ENCODE measurements at regions not wholly inside any gene's neighbourhood (a gene's known extent, or its start where the extent isn't known, plus 50 kb on each side); places are given as distances from the start of the nearest gene placed in this dataset.

DNA sequence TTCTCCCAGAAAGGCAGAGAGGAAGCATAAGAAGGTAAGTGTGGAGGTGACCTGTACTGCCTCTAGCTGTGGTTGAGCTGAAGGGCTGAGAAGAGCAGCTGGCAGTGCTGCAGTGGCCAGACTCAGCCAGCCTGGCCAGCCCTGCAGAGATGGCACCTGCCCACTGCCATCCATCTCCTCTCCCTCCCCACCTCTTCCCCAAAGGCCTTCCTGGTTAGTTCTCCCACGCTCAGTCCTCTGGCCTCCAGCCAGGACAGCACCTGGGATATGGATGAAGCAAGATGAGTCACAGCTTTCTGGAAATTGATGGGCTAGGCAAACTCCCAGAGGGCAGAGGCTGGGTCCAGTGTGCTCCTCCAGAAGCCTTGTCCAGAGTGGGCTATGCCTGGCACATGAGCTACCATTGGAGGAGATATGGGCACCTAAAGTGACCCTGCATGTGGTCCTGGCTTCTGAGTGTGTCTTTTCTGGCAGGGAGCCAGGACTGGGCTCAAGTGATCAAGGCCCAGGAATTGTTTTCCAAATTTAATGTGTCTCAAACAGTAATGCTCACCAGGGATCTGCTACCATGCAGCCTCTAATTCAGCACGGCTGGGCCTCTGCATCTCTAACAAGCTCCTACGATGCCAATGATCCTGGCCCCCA is 81.0 kb upstream of the CACUL1 start:
- in situ Hi-C loops (cut with HindIII; ENCODE audit: low sequenced_read_pairs) = no loop called here

GRCh38 chr10:118838364-118838763 is 83.6 kb upstream of the CACUL1 start:
- in situ Hi-C loops (cut with HindIII; ENCODE audit: low sequenced_read_pairs) = no loop called here

GRCh38 chr10:118839348-118839747 is 84.6 kb upstream of the CACUL1 start:
- in situ Hi-C loops (cut with HindIII; ENCODE audit: low sequenced_read_pairs) = no loop called here

DNA sequence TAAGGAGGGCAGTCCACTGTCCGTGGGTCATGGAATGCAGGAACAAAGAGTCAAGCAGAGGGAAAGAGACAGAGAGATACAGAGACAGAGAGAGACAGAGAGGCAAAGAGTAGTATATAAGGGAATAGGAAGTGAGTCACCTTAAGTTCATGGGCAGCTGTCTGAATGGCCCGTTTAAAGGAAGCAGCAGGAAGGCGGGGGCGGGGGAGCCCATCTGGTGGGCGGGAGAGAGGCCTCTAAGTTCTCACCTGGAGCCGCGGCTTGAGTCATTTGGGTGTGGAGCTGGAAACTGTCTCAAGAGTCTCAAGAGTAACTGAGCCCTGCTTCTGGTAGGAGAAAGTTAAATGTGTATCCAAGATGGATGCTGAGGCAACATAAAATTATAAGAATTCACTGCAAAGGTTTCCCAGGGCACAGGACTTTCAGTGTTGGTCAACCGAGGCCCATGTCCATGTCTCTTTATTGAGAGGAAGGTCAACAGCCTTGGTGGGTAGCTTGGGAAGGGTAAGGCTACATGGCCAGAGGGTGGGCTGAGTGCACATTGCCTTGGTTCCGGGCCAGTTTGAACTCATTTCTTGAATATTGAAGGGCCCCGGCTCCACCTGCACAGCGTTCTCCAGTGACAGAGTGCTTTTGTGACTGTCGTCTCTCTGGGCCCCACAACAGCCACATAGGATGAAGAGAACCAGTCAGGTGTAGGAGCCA is 85.5 kb upstream of the CACUL1 start:
- in situ Hi-C loops (cut with HindIII; ENCODE audit: low sequenced_read_pairs) = no loop called here

- in situ Hi-C loops (cut with HindIII; ENCODE audit: low sequenced_read_pairs) = no loop called here
These were observed 86.2 kb upstream of the CACUL1 start for GRCh38 chr10:118840776-118841468.

- in situ Hi-C loops (cut with HindIII; ENCODE audit: low sequenced_read_pairs) = no loop called here
These were observed 87.3 kb upstream of the CACUL1 start for GRCh38 chr10:118841881-118842605.

- in situ Hi-C loops (cut with HindIII; ENCODE audit: low sequenced_read_pairs) = no loop called here
These were observed 88.3 kb upstream of the CACUL1 start for GRCh38 chr10:118842843-118843624.

DNA sequence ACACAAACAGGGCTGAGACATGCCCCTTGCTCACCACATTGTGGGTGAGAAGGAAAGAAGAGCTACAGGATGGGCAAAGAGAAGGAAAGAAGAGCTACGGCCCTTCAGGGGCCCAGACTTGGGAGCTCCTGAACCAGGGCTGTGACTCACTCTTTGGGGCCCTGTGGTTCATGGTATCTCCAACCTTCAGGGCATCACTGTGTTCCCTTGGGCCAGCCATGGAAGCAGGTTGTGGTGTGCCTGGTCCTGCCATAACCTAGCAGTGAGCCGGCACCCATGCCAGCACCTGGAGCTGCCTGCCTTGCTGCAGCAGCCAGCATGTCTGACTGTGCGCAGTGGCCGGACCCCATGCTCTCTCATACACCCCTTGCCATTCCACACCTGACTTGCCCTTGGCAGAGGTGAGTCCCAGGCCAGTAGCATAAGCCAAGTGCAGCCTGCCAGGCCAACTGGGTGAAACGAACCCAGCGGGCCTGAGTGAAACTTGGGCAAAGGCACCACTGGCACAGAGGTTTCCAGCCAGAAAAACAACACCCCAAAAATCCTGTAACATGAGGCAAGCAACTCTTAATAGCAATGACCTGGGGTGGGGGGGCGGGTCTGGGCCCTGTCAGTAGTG is 89.0 kb upstream of the CACUL1 start:
- in situ Hi-C loops (cut with HindIII; ENCODE audit: low sequenced_read_pairs) = no loop called here

- in situ Hi-C loops (cut with HindIII; ENCODE audit: low sequenced_read_pairs) = no loop called here
These were observed 90.2 kb upstream of the CACUL1 start for GRCh38 chr10:118844731-118845521.

DNA sequence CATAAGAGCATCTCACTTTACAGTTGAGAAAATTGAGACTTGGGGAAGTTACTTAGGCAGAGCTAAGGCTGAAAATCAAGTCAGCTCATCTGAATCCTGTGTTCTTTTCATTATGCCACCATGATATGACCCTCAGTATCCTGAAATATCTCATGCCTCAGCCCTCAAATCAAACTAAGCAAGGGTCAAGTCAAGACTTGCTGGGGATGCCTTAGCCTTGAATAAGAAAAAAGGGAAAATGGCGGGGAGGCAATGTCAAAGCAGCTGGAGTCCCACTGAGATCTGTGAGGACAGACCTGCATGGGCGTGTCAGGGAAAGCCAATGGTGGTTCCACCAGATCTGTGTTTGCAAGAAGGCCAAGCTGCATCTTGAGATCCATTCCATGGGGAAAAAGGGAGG is 91.0 kb upstream of the CACUL1 start:
- in situ Hi-C loops (cut with HindIII; ENCODE audit: low sequenced_read_pairs) = no loop called here

DNA sequence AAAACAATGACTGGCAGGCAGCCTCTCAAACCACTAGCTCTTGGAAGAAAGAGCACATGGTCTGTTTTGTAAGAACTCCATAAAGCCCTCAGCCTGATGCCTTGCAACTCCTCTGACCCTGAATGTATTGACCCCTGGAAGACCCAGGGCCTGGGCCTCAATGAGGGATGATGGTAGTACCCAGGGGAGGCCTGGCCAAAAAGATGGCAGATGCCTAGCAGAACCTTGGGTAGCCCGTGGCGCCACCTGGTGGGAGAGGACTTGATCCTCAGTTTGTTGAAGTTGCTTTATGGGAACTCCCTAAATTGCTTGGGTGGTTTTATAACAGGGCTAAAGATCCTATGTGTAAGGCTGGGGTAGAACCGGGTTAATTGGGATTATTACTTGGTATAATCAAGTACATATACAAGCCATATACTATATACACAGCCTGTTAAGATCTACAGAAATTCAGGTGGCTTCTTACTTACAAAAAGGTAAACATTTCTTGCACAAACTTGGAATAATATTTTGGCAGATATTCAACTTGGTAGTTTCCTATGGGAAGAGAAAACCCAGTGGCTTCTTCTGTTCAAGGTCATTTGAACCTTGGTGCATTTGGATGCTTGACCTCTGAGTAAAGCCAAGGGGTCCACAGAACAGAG is 95.8 kb upstream of the CACUL1 start:
- in situ Hi-C loops (cut with HindIII; ENCODE audit: low sequenced_read_pairs) = loop anchor here (5.0 kb wide), 1 partner anchor 52 kb away; no protein-coding TSS in a partner anchor

- in situ Hi-C loops (cut with HindIII; ENCODE audit: low sequenced_read_pairs) = loop anchor here (5.0 kb wide), 1 partner anchor 51 kb away; no protein-coding TSS in a partner anchor
These were observed 96.6 kb upstream of the CACUL1 start for GRCh38 chr10:118851062-118852035.

- in situ Hi-C loops (cut with HindIII; ENCODE audit: low sequenced_read_pairs) = loop anchor here (5.0 kb wide), 1 partner anchor 48 kb away; no protein-coding TSS in a partner anchor
These were observed 99.1 kb upstream of the CACUL1 start for GRCh38 chr10:118853916-118854315.

- in situ Hi-C loops (cut with HindIII; ENCODE audit: low sequenced_read_pairs) = no loop called here
These were observed 101.3 kb upstream of the CACUL1 start for GRCh38 chr10:118856106-118856505.

DNA sequence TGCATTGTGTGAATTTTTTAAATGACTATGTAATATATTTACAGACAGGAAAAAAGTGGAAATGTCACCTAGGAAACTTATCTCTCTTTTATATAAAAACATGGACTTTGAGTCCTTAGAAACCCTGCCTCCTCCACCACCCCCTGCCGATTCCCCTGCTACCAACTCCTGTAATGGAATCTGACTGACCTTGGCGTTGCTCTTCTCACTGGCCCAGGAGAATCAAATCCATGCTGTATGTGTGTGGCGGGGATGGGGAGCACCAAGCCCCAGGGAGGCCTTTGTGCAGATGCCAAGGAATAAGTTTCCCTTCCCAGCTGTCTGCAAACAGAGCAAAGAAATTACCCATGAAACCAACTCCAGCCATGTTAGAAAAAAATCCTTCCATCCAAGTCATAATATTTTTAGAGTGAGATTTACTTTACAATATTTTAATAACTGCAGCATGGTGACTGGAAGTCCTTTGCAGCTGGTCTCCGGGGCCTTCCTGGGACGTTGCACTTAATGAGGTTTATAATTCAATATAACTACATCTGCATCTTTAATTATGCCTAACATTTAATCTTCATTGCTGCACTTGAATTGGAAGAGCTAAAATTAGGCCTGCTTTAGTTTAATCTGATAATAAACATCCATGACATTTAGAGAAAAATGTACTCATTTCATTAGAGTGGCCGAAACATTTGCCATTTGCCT is 111.4 kb upstream of the CACUL1 start:
- in situ Hi-C loops (cut with HindIII; ENCODE audit: low sequenced_read_pairs) = no loop called here

DNA sequence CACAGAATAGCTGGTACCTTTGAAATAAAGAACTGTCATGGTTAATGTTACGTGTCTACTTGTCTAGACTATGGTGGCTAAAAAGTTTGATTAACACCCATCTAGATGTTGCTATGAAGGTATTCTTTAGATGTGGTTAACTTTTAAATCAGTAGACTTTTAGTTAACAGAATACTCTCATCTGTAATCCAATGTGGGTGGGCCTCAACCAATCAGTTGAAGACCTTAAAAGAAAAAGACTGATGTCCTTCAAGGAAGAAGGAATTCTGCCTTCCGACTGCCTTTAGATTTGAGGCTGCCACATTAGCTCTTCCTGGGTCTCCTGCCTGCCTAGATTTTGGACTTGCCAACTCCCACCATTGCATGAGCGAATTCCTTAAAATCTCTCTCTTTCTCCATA is 113.0 kb upstream of the CACUL1 start:
- in situ Hi-C loops (cut with HindIII; ENCODE audit: low sequenced_read_pairs) = no loop called here

DNA sequence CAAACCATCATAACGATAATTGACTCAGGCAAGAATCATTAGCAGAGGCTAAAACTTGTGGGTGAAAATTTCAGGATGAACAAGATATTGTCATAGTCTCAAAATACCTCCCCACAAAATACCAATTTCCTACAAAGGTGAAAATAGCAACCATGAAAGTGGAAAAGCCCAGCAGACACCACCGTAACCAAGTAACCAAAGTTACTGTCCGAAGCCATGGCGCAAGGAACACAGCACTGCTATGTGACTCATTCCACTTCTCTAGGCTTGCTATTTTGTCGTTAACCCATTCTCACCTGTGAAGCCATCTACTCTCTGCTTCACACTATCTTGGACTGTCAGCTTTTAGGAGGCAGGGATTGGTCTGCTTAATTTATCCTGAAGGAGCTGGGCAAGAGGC is 113.8 kb upstream of the CACUL1 start:
- in situ Hi-C loops (cut with HindIII; ENCODE audit: low sequenced_read_pairs) = no loop called here
